Ovary (tissue), 3 donors: ENCODE measurements at regions not wholly inside any gene's neighbourhood (a gene's known extent, or its start where the extent isn't known, plus 50 kb on each side); places are given as distances from the start of the nearest gene placed in this dataset.

ENCODE experiments used
- EP300 ChIP-seq: sonication (generic); formaldehyde crosslinking; IDR thresholded peaks from one replicate; pipeline ENCODE4 v1.6.1; 2017; ENCODE audit warnings: antibody characterized with exemption
- TF ChIP-seq, protein P1 (sequence below), 3 donors: fragments of 450-650 bp in 2 of 3; fragments of 200-600 bp in 1 of 3; IDR thresholded peaks; one replicate each; pipeline versions ENCODE4 v1.5.1 to v1.8.0; 2016 to 2022; ENCODE audit warnings: antibody characterized with exemption in 3 of 3, mild to moderate bottlenecking in 1 of 3
- donor health status: DM: no; HTN: no; CAD: no.

DNA sequence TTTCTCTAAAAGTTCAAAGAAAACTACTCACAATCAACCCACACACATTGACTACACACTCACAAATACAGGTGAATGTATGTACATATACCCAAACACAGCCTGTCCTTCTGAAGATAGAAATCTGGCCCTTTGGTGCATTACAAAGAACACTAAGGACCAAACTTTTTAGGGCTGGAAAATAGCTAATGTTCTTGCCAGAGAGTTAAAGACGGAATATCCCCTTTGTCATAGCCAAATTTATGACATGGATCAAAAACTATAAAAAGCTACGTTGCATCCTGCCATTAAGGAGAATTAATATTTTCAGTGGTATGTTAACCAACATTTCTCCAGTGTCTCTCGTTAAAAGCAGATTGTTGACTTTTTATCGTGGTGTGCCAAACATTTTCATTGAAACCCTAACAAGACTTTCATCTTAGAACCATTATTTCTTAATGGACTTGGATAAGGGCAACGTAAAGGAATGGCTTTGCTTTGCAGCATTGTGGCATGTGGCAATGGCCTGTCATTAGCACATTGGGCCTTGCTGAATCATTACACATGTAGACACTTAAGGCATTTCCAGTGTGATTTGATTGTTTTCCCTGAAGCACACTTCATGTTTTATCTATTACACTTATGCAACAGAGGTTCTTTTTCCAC, 150.9 kb upstream of the MEOX2 start:
- TF ChIP-seq, protein P1, sequence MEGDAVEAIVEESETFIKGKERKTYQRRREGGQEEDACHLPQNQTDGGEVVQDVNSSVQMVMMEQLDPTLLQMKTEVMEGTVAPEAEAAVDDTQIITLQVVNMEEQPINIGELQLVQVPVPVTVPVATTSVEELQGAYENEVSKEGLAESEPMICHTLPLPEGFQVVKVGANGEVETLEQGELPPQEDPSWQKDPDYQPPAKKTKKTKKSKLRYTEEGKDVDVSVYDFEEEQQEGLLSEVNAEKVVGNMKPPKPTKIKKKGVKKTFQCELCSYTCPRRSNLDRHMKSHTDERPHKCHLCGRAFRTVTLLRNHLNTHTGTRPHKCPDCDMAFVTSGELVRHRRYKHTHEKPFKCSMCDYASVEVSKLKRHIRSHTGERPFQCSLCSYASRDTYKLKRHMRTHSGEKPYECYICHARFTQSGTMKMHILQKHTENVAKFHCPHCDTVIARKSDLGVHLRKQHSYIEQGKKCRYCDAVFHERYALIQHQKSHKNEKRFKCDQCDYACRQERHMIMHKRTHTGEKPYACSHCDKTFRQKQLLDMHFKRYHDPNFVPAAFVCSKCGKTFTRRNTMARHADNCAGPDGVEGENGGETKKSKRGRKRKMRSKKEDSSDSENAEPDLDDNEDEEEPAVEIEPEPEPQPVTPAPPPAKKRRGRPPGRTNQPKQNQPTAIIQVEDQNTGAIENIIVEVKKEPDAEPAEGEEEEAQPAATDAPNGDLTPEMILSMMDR (IDR thresholded peaks at IDR 0.05) = no peak
- no peak for TF ChIP-seq EP300
